ENCODE measurements at regions not wholly inside any gene's neighbourhood (a gene's known extent, or its start where the extent isn't known, plus 50 kb on each side); places are given as distances from the start of the nearest gene placed in this dataset.

GRCh38 chr4:128363966-128364365 lies 76.4 kb upstream of the PGRMC2 start:
- no peak for TF ChIP-seq CTCF (IDR thresholded peaks at IDR 0.05)
- TF ChIP-seq POLR2A (IDR thresholded peaks at IDR 0.05), result no peak

Measured in esophagus squamous epithelium (tissue), 4 donors.